ENCODE measurements at regions not wholly inside any gene's neighbourhood (a gene's known extent, or its start where the extent isn't known, plus 50 kb on each side); places are given as distances from the start of the nearest gene placed in this dataset.
"Not testable (repeated sequence)": the region's sequence is repeated elsewhere in the genome, so short reads cannot be mapped to it uniquely, and the experiment has no call there.

- TF ChIP-seq, protein P1, sequence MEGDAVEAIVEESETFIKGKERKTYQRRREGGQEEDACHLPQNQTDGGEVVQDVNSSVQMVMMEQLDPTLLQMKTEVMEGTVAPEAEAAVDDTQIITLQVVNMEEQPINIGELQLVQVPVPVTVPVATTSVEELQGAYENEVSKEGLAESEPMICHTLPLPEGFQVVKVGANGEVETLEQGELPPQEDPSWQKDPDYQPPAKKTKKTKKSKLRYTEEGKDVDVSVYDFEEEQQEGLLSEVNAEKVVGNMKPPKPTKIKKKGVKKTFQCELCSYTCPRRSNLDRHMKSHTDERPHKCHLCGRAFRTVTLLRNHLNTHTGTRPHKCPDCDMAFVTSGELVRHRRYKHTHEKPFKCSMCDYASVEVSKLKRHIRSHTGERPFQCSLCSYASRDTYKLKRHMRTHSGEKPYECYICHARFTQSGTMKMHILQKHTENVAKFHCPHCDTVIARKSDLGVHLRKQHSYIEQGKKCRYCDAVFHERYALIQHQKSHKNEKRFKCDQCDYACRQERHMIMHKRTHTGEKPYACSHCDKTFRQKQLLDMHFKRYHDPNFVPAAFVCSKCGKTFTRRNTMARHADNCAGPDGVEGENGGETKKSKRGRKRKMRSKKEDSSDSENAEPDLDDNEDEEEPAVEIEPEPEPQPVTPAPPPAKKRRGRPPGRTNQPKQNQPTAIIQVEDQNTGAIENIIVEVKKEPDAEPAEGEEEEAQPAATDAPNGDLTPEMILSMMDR (conservative IDR thresholded peaks at IDR 0.05; ENCODE audit: low read depth, low read length) = not testable (repeated sequence)
- TF ChIP-seq EZH2 (IDR thresholded peaks at IDR 0.05; ENCODE audit: borderline replicate concordance, low read depth, low read length, poor library complexity, severe bottlenecking) = not testable (repeated sequence)
Observed at GRCh38 chr3:125741991-125742718, 146.9 kb upstream of the OSBPL11 start.

All from A673 (cell line).